ENCODE measurements at regions not wholly inside any gene's neighbourhood (a gene's known extent, or its start where the extent isn't known, plus 50 kb on each side); places are given as distances from the start of the nearest gene placed in this dataset.
"Not testable (repeated sequence)": the region's sequence is repeated elsewhere in the genome, so short reads cannot be mapped to it uniquely, and the experiment has no call there.

DNA sequence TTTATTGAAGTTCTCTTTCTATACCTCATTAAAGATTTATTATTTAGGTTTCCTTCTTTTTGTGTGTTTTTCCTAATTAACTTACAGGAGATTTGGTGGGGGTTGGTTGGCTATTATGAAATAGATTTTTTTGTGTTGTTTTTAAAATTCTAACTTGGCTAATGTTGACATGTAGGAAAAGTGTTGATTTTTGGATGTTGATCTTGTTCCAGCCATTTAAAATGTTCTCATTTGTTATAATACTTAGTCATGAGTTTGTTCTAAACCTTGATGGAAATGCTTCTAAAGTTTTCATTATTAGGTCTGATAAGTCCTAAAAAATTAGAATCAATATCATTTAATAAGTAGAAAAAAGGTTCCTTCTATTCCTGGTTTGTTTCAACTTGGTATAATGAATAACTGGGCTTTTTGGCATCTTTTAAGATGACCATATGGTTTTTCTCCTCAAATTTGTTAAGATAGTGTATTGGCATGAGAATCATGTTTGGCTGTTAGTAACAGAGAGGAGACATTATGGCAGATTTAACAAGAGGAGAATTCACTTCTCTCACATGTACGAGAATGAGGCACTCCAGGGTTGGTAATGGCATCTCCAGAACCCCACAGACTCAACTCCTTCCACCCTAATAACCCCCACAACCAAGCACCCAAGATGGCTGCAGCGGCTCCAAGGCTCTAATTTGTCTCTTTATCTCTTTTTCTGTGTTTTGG is 104.1 kb downstream of the ARHGAP11B start:
- TF ChIP-seq, protein P1, sequence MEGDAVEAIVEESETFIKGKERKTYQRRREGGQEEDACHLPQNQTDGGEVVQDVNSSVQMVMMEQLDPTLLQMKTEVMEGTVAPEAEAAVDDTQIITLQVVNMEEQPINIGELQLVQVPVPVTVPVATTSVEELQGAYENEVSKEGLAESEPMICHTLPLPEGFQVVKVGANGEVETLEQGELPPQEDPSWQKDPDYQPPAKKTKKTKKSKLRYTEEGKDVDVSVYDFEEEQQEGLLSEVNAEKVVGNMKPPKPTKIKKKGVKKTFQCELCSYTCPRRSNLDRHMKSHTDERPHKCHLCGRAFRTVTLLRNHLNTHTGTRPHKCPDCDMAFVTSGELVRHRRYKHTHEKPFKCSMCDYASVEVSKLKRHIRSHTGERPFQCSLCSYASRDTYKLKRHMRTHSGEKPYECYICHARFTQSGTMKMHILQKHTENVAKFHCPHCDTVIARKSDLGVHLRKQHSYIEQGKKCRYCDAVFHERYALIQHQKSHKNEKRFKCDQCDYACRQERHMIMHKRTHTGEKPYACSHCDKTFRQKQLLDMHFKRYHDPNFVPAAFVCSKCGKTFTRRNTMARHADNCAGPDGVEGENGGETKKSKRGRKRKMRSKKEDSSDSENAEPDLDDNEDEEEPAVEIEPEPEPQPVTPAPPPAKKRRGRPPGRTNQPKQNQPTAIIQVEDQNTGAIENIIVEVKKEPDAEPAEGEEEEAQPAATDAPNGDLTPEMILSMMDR (IDR thresholded peaks at IDR 0.05; ENCODE audit: low read depth, low read length, missing input control), result not testable (repeated sequence)
- TF ChIP-seq YY1 (IDR thresholded peaks at IDR 0.05); EGR1 (IDR thresholded peaks at IDR 0.05; ENCODE audit: low read depth in 2 of 2); TAF1 (conservative IDR thresholded peaks at IDR 0.05): not testable (repeated sequence)
- TF ChIP-seq, protein P2, sequence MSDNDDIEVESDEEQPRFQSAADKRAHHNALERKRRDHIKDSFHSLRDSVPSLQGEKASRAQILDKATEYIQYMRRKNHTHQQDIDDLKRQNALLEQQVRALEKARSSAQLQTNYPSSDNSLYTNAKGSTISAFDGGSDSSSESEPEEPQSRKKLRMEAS (IDR thresholded peaks at IDR 0.05), result not testable (repeated sequence)

Data from liver (tissue), 3 donors.